ENCODE measurements at regions not wholly inside any gene's neighbourhood (a gene's known extent, or its start where the extent isn't known, plus 50 kb on each side); places are given as distances from the start of the nearest gene placed in this dataset.

GRCh38 chr13:111610081-111610480 is 289.6 kb downstream of the TEX29 start:
- Histone ChIP-seq H3K9me2 (replicated peaks; ENCODE audit: insufficient read depth, low read length) (no peaks in the 10 kb centered on the region), H3K9me3 (ENCODE audit: insufficient read depth, low read length) (no peaks in the 10 kb centered on the region), H3F3A (ENCODE audit: insufficient read depth) (no peaks in the 10 kb centered on the region), H3K36me3 (ENCODE audit: low read length) (no peaks in the 10 kb centered on the region), H2AFZ (ENCODE audit: low read depth, low read length, severe bottlenecking) (no peak overlapping the region), H3K27me3 (ENCODE audit: low read length) (no peaks in the 10 kb centered on the region), H3K79me2 (ENCODE audit: insufficient read depth, low read length) (no peaks in the 10 kb centered on the region), H3K4me2 (ENCODE audit: low read depth, low read length, poor library complexity, severe bottlenecking) (no peak overlapping the region), H3K27ac (ENCODE audit: low read depth, low read length) (no peak overlapping the region), H3K9ac (ENCODE audit: low read length) (no peak overlapping the region), H3K4me3 (ENCODE audit: insufficient read depth, low read length, poor library complexity, severe bottlenecking) (no peak overlapping the region), H4K20me1 (ENCODE audit: low read depth, low read length) (no peaks in the 10 kb centered on the region)
- TF ChIP-seq CTCF (IDR thresholded peaks at IDR 0.05; ENCODE audit: insufficient read depth, low read length, poor library complexity, severe bottlenecking) (no peak), EZH2phosphoT487 (conservative IDR thresholded peaks at IDR 0.05; ENCODE audit: low read length) (no peak)

- H2AFZ ChIP-seq (ENCODE audit: low read depth, low read length, severe bottlenecking) = no peak overlapping the region
- H3K36me3 ChIP-seq (ENCODE audit: low read length) = no peaks in the 10 kb centered on the region
- no peaks in the 10 kb centered on the region for H3K9me3 ChIP-seq (ENCODE audit: insufficient read depth, low read length)
- no peaks in the 10 kb centered on the region for H4K20me1 ChIP-seq (ENCODE audit: low read depth, low read length)
- no peaks in the 10 kb centered on the region for H3K27me3 ChIP-seq (ENCODE audit: low read length)
- H3K9me2 ChIP-seq (replicated peaks; ENCODE audit: insufficient read depth, low read length) = no peaks in the 10 kb centered on the region
- H3K79me2 ChIP-seq (ENCODE audit: insufficient read depth, low read length) = no peaks in the 10 kb centered on the region
- no peak for TF ChIP-seq EZH2phosphoT487 (conservative IDR thresholded peaks at IDR 0.05; ENCODE audit: low read length)
- no peak for TF ChIP-seq CTCF (IDR thresholded peaks at IDR 0.05; ENCODE audit: insufficient read depth, low read length, poor library complexity, severe bottlenecking)
- no peak overlapping the region for H3K4me2 ChIP-seq (ENCODE audit: low read depth, low read length, poor library complexity, severe bottlenecking)
- H3K9ac ChIP-seq (ENCODE audit: low read length) = no peak overlapping the region
- no peak overlapping the region for H3K27ac ChIP-seq (ENCODE audit: low read depth, low read length)
- no peak overlapping the region for H3K4me3 ChIP-seq (ENCODE audit: insufficient read depth, low read length, poor library complexity, severe bottlenecking)
- no peaks in the 10 kb centered on the region for H3F3A ChIP-seq (ENCODE audit: insufficient read depth)
Measured at GRCh38 chr13:111610879-111611278, 290.4 kb downstream of the TEX29 start.

GRCh38 chr13:111611651-111612050 is 291.2 kb downstream of the TEX29 start:
- no peaks in the 10 kb centered on the region for H3K27me3 ChIP-seq (ENCODE audit: low read length)
- TF ChIP-seq CTCF (IDR thresholded peaks at IDR 0.05; ENCODE audit: insufficient read depth, low read length, poor library complexity, severe bottlenecking) (no peak), EZH2phosphoT487 (conservative IDR thresholded peaks at IDR 0.05; ENCODE audit: low read length) (no peak)
- H3F3A ChIP-seq (ENCODE audit: insufficient read depth) = no peaks in the 10 kb centered on the region
- H3K27ac ChIP-seq (ENCODE audit: low read depth, low read length) = no peak overlapping the region
- H3K9me3 ChIP-seq (ENCODE audit: insufficient read depth, low read length) = no peaks in the 10 kb centered on the region
- H3K4me2 ChIP-seq (ENCODE audit: low read depth, low read length, poor library complexity, severe bottlenecking) = no peak overlapping the region
- H3K79me2 ChIP-seq (ENCODE audit: insufficient read depth, low read length) = no peaks in the 10 kb centered on the region
- no peak overlapping the region for H3K9ac ChIP-seq (ENCODE audit: low read length)
- H3K9me2 ChIP-seq (replicated peaks; ENCODE audit: insufficient read depth, low read length) = no peaks in the 10 kb centered on the region
- no peaks in the 10 kb centered on the region for H4K20me1 ChIP-seq (ENCODE audit: low read depth, low read length)
- H3K4me3 ChIP-seq (ENCODE audit: insufficient read depth, low read length, poor library complexity, severe bottlenecking) = no peak overlapping the region
- no peak overlapping the region for H2AFZ ChIP-seq (ENCODE audit: low read depth, low read length, severe bottlenecking)
- H3K36me3 ChIP-seq (ENCODE audit: low read length) = no peaks in the 10 kb centered on the region
